ENCODE measurements at regions not wholly inside any gene's neighbourhood (a gene's known extent, or its start where the extent isn't known, plus 50 kb on each side); places are given as distances from the start of the nearest gene placed in this dataset.

GRCh38 chr1:22254756-22255155 lies 111.9 kb upstream of the WNT4 start:
- H2BK20ac ChIP-seq (ENCODE audit: low read length) = peak overlapping the region; percentile 61; the same call in 1 of the 2 replicates
- H3K27me3 ChIP-seq (replicated peaks in 1 of 4; ENCODE audit: control insufficient read depth in 3 of 4, extremely low read depth in 1 of 4, insufficient read depth in 3 of 4, low read length in 3 of 4) = peaks cover 0 to 22% (median 7%) of the 10 kb centered on the region in 4 experiments; a peak in 4 of 7 replicates
- no peak overlapping the region for H3K23ac ChIP-seq (ENCODE audit: insufficient read length)
- H3K23me2 ChIP-seq (ENCODE audit: low read depth, low read length) = no peaks in the 10 kb centered on the region; the same call in 1 of the 2 replicates
- H4K5ac ChIP-seq (ENCODE audit: insufficient read length, low read depth, low read length) = no peak overlapping the region
- H3K4ac ChIP-seq (replicated peaks; ENCODE audit: insufficient read length, low read depth, low read length) = no peak overlapping the region
- no peak overlapping the region for H3K27ac ChIP-seq (ENCODE audit: low read depth, low read length)
- DNase-seq (ENCODE audit: low read depth in 1 of 2, low spot score in 2 of 2) (no peak), FAIRE-seq (no peak)
- 0 out of 4 replicates have a peak overlapping the region, but pooled peaks of 1 of the 2 experiments have one; percentile 8 for H3K4me2 ChIP-seq (ENCODE audit: insufficient read depth in 1 of 2, low read depth in 2 of 2, low read length in 2 of 2)
- no peak overlapping the region for H3K18ac ChIP-seq (ENCODE audit: extremely low read depth, low read length)
- no peak overlapping the region for H3K56ac ChIP-seq (replicated peaks; ENCODE audit: insufficient read length, low read depth, low read length)
- H3K4me3 ChIP-seq (ENCODE audit: extremely low read depth in 1 of 4, insufficient read depth in 2 of 4, low read depth in 3 of 4, low read length in 4 of 4) = no peak overlapping the region
- no peak overlapping the region for H2BK5ac ChIP-seq (ENCODE audit: low read depth, low read length)
- no peak overlapping the region for H2AFZ ChIP-seq (ENCODE audit: low read length)
- H2BK12ac ChIP-seq (ENCODE audit: low read depth, low read length) = no peak overlapping the region
- peak overlapping the region; percentile 92 for H2BK15ac ChIP-seq (ENCODE audit: low read length)
- ChIA-PET POLR2A (ENCODE audit: partially characterized antibody) (no interaction called here), CTCF (ENCODE audit: partially characterized antibody) (interaction anchor here (1.1 to 3.3 kb wide), 5 partner anchors 10 to 162 kb away, joined by 3 to 12 read pairs (median 5); no protein-coding TSS in a partner anchor)
- no peaks in the 10 kb centered on the region for H3K36me3 ChIP-seq (ENCODE audit: control insufficient read depth in 2 of 4, insufficient read depth in 4 of 4, low read length in 3 of 4)
- WGBS, 2 experiments (ENCODE audit: extremely low coverage in 1 of 2, insufficient coverage in 1 of 2, insufficient read length in 1 of 2, insufficient replicate concordance in 2 of 2, low coverage in 1 of 2, low lambda C conversion rate in 2 of 2, missing lambda C conversion rate in 1 of 2) = 78% methylated on average over 6 of the region's 7 CpGs; no CpG with 5 or more reads in 1 of the 2 experiments
- H3K9me3 ChIP-seq (ENCODE audit: insufficient read depth in 2 of 2, low read depth in 1 of 2, low read length in 1 of 2) = no peaks in the 10 kb centered on the region
- no peak overlapping the region for H3K9ac ChIP-seq (replicated peaks in 1 of 4; ENCODE audit: extremely low read depth in 1 of 4, low read depth in 3 of 4, low read length in 3 of 4)
- no peak overlapping the region for H2BK120ac ChIP-seq (replicated peaks; ENCODE audit: low read depth, low read length)
- H4K20me1 ChIP-seq (replicated peaks in 1 of 2; ENCODE audit: control insufficient read depth in 1 of 2, insufficient read depth in 2 of 2, low read length in 2 of 2) = no peaks in the 10 kb centered on the region
- TF ChIP-seq KDM5A (IDR thresholded peaks at IDR 0.05; ENCODE audit: low read length) (no peak), GTF2F1 (IDR thresholded peaks at IDR 0.05; ENCODE audit: borderline replicate concordance, low read depth, low read length) (no peak), EP300 (IDR thresholded peaks at IDR 0.05; ENCODE audit: borderline replicate concordance in 1 of 2, low read depth in 2 of 2, low read length in 2 of 2) (no peak), POLR2A (IDR thresholded peaks at IDR 0.05; ENCODE audit: control extremely low read depth in 1 of 2, low read depth in 2 of 2, low read length in 2 of 2) (no peak), PHF8 (conservative IDR thresholded peaks at IDR 0.05; ENCODE audit: low read depth, low read length) (no peak), EGR1 (IDR thresholded peaks at IDR 0.05; ENCODE audit: borderline replicate concordance, low read depth, low read length) (no peak), SIX5 (IDR thresholded peaks at IDR 0.05; ENCODE audit: low read depth, low read length) (no peak), GABPA (IDR thresholded peaks at IDR 0.05; ENCODE audit: borderline replicate concordance, insufficient read depth, low read length) (no peak), JUN (IDR thresholded peaks at IDR 0.05; ENCODE audit: low read depth, low read length) (no peak), CREB1 (IDR thresholded peaks at IDR 0.05) (no peak), BACH1 (IDR thresholded peaks at IDR 0.05; ENCODE audit: low read length) (no peak)
- peaks cover 2 to 26% (median 15%) of the 10 kb centered on the region in 4 experiments for H3K4me1 ChIP-seq (replicated peaks in 1 of 4; ENCODE audit: control insufficient read depth in 3 of 4, insufficient read depth in 4 of 4, low read length in 3 of 4)
- H4K8ac ChIP-seq (ENCODE audit: extremely low read depth, insufficient read depth, low read length) = no peak overlapping the region
- no peak overlapping the region for H4K91ac ChIP-seq (replicated peaks; ENCODE audit: insufficient read length, low read length)
- no peak overlapping the region for H3K14ac ChIP-seq (ENCODE audit: insufficient read length)
- H3K79me1 ChIP-seq (ENCODE audit: low read depth, low read length) = no peaks in the 10 kb centered on the region
- no peaks in the 10 kb centered on the region for H3K79me2 ChIP-seq (ENCODE audit: control insufficient read depth in 1 of 2, insufficient read depth in 2 of 2, low read length in 2 of 2)
- no peak overlapping the region for H2AK5ac ChIP-seq (ENCODE audit: low read depth, low read length)

Data from H1 (cell line).